ENCODE measurements at regions not wholly inside any gene's neighbourhood (a gene's known extent, or its start where the extent isn't known, plus 50 kb on each side); places are given as distances from the start of the nearest gene placed in this dataset.
A peak's percentile ranks its signal among the peaks of the same experiment; 100 is the strongest.

- DNase-seq: no peak
Observed at GRCh38 chr5:135657536-135658305, 78.9 kb upstream of the CXCL14 start.

- no peak for DNase-seq
Observed at GRCh38 chr5:135655468-135655815, 76.7 kb upstream of the CXCL14 start.

GRCh38 chr5:135654761-135655467 lies 76.1 kb upstream of the CXCL14 start:
- DNase-seq: no peak

GRCh38 chr5:135651156-135651555 lies 72.4 kb upstream of the CXCL14 start:
- DNase-seq: no peak

GRCh38 chr5:135650081-135650480 lies 71.3 kb upstream of the CXCL14 start:
- DNase-seq: no peak

GRCh38 chr5:135649435-135649834 lies 70.6 kb upstream of the CXCL14 start:
- no peak for DNase-seq

GRCh38 chr5:135648116-135648515 lies 69.3 kb upstream of the CXCL14 start:
- DNase-seq: no peak

- no peak for DNase-seq
Observed at GRCh38 chr5:135645336-135646180, 66.8 kb upstream of the CXCL14 start.

GRCh38 chr5:135644816-135645215 lies 66.0 kb upstream of the CXCL14 start:
- no peak for DNase-seq

- peak; percentile 79 for DNase-seq
Observed at GRCh38 chr5:135643881-135644766, 65.3 kb upstream of the CXCL14 start.

GRCh38 chr5:135642934-135643333 lies 64.1 kb upstream of the CXCL14 start:
- DNase-seq: no peak

- DNase-seq: no peak
Observed at GRCh38 chr5:135642488-135642870, 63.7 kb upstream of the CXCL14 start.

GRCh38 chr5:135641734-135642487 lies 63.1 kb upstream of the CXCL14 start:
- no peak for DNase-seq

GRCh38 chr5:135641319-135641718 lies 62.5 kb upstream of the CXCL14 start:
- DNase-seq: no peak

GRCh38 chr5:135635451-135635850 lies 56.7 kb upstream of the CXCL14 start:
- no peak for DNase-seq

GRCh38 chr5:135632798-135633197 lies 54.0 kb upstream of the CXCL14 start:
- no peak for DNase-seq

GRCh38 chr5:135631391-135631790 lies 52.6 kb upstream of the CXCL14 start:
- DNase-seq: no peak

GRCh38 chr5:135629666-135630065 lies 50.9 kb upstream of the CXCL14 start:
- no peak for DNase-seq

- DNase-seq: no peak
Observed at GRCh38 chr5:135628771-135629563, 50.2 kb upstream of the CXCL14 start.

All from NCI-H524 treated with DMSO at 0.1 percent for 48 hours (cell line).